GM12874 (cell line): ENCODE measurements at regions not wholly inside any gene's neighbourhood (a gene's known extent, or its start where the extent isn't known, plus 50 kb on each side); places are given as distances from the start of the nearest gene placed in this dataset.

ENCODE experiments used
- TF ChIP-seq, protein P1 (sequence below): IDR thresholded peaks from 2 replicates; pipeline ENCODE4 v1.5.1; 2011; ENCODE audit warnings: low read depth, mild to moderate bottlenecking, control low read depth, low read length, moderate library complexity; ENCODE audit not compliant: insufficient read depth

DNA sequence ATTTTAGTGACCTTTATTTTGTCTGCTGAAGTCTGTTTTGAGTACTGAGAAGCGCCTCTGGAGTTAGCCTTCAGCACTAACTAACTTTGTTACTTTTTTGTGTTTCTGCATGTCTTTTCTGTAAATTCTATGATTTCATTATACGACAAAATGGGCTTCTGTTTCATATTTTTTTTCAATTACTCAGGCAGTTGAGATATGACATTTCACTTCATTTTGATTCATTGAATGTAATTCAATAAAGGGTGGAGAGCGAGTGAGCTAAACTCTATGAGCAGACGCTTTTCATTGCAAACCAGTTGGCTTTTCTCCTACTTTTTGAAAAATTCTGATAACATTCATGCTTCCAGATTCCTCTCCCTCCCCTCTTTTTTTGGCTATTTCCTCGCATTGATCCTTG is 84.4 kb upstream of the KCNH8 start:
- TF ChIP-seq, protein P1, sequence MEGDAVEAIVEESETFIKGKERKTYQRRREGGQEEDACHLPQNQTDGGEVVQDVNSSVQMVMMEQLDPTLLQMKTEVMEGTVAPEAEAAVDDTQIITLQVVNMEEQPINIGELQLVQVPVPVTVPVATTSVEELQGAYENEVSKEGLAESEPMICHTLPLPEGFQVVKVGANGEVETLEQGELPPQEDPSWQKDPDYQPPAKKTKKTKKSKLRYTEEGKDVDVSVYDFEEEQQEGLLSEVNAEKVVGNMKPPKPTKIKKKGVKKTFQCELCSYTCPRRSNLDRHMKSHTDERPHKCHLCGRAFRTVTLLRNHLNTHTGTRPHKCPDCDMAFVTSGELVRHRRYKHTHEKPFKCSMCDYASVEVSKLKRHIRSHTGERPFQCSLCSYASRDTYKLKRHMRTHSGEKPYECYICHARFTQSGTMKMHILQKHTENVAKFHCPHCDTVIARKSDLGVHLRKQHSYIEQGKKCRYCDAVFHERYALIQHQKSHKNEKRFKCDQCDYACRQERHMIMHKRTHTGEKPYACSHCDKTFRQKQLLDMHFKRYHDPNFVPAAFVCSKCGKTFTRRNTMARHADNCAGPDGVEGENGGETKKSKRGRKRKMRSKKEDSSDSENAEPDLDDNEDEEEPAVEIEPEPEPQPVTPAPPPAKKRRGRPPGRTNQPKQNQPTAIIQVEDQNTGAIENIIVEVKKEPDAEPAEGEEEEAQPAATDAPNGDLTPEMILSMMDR: no peak

- TF ChIP-seq, protein P1: no peak
Observed at GRCh38 chr3:19060404-19060803, 87.9 kb upstream of the KCNH8 start.

- TF ChIP-seq, protein P1: no peak
Observed at GRCh38 chr3:19052874-19053273, 95.4 kb upstream of the KCNH8 start.

DNA sequence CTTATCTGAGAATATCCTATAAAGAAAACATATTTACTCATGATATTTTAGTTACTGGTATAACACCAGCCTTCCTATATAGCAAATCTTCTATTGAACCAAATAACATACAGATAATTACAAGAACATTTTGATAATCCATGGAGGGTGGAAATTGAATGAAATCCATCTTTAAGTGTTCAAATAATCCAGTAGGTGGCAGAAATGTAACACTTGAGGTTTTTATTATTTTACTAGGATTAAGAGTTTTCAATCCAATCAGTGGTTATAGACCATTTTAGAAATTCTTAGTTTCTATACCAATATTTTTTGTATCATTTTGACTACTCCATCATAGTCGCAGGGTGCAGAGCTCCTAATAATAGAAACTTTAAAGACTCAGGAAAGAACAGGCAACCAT is 101.9 kb upstream of the KCNH8 start:
- TF ChIP-seq, protein P1: no peak

DNA sequence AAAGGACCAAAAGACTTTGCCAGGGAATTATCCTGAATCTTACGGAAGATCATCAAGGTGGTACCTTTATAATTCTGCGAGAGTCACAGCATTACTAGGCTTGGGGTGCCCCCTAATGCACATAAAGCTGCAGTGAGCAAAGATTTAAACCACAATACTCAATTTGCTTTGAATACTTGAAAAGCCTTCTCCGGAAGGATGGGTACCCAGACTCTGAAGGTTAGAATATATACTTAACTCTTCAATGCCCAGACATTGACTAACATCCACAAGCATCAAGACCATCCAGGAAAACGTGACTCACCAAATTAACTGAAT is 117.8 kb upstream of the KCNH8 start:
- TF ChIP-seq, protein P1: no peak

DNA sequence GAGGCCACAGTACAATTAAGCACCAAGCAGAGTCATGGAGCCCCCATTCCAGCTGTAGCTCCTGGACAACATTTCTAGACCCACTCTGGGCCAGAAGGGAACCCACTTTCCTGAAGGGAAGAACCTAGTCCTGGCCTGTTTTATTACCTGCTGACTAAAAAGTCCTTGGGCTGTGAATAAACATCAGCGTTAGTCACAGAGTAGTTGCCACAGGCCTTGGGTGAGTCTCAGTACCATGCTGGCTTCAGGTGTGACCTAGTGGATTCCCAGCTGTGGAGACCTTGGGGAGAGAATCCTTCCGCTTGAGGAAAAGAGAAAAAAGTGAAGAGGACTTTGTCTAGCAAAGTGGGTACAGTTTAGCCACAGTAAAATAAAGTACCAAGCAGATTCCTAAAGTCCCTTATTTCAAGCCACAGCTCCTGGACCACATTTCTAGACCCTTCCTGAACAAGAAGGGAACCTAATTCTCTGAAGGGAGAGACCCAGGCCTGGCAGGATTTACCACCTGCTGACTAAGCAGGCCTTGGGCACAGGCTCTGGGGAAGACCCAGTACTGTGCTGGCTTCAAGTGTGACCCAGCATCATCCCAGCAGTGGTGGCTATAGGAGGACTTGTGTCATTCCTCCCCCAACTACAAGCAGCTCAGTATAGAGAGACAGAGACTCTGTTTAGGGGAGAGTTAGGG is 118.3 kb upstream of the KCNH8 start:
- TF ChIP-seq, protein P1: no peak

DNA sequence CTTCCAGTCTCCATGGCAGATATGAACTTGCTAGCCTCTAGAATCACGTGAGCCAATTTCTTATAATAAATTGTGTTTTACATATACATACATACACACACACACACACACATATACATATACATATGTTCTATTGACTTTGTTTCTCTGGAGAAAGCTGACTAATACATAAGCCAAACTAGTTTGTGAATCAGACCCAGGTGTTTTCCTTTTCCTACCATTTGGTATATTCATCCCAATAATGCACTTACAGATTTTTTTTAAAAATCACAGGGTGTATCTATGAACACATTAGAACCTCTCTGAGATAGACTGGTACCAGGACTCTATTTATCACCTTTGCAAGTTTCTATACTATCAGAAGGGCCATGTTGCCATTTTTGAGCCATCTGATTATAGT is 122.9 kb upstream of the KCNH8 start:
- TF ChIP-seq, protein P1: no peak
